ENCODE measurements at regions not wholly inside any gene's neighbourhood (a gene's known extent, or its start where the extent isn't known, plus 50 kb on each side); places are given as distances from the start of the nearest gene placed in this dataset.
"Not testable (repeated sequence)": the region's sequence is repeated elsewhere in the genome, so short reads cannot be mapped to it uniquely, and the experiment has no call there.

DNA sequence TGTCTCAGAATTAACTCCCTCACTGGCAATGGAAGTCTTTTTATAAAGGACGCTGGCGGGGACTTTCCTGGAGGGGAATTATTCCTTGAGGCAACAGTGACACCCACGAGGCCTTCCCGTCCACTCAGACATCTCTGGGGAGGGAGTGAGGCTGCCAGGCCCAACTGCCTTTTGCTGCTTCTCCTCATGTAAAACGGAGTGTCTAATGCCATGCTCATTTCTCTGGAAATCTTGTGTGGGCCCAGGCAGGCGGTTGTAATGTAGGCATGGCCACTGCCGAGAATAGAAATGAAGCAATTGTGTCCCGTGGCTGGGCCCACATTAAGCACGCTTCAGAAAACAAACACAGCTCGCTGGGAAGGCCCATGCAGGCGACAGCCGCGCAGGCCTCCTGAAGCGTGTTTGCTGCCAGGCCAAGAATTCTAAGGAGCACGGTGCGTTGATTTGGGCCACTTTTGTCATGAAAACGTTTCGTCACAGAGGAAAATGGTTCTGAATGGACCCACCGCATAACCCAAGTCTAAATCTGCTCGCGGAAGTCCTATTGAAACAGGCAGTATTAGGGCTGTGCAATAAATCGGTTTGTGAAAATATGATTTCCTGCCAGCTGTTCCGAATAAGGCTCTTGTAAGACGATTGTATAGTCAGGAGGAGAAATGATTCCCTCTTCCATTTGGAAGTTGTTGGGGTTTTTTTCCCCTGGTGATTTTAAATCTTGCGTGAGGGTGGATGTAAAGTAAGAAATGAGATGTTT lies 104.2 kb upstream of the CHST15 start:
- ATAC-seq (no peak), DNase-seq (ENCODE audit: low spot score) (peak; percentile 34)

DNA sequence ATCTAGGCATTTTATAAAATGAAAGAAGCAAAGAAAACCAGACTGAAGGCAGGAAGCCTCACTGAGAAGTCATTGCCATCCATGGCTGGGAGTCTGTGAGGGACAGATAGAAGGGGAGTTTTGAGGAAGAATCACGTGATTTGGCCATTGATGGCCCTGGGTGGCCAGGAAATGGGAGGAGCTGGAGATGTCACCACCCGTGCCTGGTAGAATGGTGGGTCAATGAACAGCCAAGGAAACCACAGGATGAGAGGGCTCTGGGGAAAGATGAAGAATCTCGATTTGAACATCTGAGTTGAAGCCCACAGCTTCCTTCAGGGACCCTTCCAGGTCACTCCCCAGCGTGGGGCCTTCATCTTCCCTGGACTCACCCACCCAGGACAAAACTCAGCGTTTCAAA lies 103.3 kb upstream of the CHST15 start:
- ATAC-seq: no peak
- DNase-seq (ENCODE audit: low spot score): peak; percentile 35

DNA sequence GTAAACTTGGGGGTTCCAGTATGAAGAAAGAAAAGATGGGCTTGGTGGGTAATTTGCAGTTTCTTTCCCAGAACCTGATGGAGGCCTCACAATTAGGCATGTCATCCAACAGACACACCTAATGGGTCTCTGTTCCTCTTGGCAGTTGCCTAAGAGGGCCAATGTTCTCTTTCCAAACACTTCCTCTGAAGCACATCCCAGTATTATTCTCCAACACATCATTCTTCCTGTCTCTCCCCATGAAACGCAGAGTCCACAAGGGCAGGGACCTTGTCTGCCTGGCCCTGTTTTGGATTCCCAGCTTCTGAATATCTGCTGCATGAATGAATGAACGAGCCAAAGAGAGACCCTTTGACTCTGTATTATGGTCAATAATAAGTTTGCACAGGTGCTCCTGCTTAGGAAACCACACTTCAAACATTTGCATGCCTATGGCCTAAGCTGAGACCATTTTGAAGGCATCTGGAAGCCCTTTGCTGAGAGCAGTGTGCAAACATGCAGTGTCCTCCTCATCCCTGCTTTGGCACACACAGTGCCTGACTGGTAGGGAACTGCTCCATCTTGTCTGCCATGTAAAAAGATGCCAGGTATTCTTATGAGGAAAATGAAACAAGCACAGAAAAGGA lies 100.9 kb upstream of the CHST15 start:
- ATAC-seq (no peak), DNase-seq (ENCODE audit: low spot score) (peak; percentile 19)

DNA sequence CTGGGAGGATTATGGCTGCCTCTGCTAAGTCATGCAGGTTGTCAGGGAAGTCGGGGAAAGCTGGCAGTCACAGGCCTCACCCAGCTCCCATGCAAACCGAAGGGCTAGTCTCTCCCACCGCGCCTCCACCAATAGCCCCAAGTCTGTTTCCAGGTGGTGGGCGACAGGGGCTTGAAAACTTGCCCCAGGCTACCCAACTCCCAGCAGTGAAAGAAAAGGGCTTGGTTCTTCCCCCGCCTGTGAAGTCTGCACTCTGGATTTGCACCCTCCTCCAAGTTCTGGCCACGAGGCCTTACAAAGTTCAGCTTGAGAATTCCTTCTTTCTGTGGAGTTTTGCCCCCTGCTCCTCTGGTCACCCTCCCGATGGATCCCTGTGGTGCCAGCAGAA lies 99.9 kb upstream of the CHST15 start:
- ATAC-seq (no peak), DNase-seq (ENCODE audit: low spot score) (peak; percentile 23)

DNA sequence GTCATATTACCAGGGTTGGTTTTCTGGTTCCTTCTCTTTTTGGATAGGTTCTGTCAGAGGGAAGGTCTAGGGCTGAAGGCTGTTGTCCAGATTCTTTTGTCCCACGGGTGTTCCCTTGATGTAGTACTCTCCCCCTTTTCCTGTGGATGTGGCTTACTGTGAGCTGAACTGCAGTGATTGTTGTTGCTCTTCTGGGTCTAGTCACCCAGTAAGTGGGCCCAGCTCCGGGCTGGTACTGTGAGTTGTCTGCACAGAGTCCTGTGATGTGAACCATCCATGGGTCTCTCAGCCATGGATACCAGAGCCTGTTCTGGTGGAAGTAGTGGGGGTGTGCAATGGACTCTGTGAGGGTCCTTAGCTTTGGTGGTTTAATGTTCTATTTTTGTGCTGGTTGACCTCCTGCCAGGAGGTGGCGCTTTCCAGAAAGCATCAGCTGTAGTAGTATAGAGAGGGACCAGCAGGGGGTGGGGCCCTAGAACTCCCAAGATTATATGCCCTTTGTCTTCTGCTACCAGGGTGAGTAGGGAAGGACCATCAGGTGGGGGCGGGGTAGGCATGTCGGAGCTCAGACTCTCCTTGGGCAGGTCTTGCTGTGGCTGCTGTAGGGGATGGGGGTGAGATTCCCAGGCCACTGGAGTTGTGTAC lies 99.4 kb upstream of the CHST15 start:
- peak; percentile 33 for DNase-seq (ENCODE audit: low spot score)
- ATAC-seq: not testable (repeated sequence)

DNA sequence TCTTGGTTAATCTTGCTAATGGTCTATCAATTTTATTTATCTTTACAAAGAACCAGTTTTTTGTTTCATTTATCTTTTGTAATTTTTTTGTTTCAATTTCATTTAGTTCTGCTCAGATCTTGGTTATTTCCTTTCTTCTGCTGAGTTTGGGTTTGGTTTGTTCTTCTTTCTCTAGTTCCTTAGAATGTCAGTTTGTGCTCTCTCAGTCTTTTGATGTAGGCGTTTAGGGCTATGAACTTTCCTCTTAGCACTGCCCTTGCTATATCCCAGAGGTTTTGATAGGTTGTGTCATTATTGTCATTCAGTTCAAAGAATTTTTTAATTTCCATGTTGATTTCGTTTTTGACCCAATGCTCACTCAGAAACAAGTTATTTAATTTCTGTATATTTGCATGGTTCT lies 97.1 kb upstream of the CHST15 start:
- not testable (repeated sequence) for DNase-seq (ENCODE audit: low spot score); ATAC-seq

DNA sequence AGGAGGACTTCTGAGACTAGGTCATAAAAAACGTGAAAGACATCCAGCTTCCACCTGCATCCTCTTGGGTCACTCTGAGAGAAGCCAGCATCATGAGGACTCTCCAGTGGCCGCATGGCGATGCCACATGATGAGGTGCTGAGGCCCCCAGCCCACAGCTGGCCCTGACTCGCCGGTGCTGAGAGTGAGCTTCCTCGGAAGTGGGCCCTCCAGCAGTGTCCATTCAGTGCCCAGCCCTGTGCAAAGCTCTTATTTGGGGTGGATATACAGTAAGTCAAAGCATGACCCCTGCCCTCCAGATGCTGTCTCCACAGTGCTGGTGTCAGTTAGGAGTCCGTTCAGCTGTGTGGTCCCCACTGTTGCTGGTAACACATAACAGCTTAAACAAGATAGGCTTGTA lies 93.6 kb upstream of the CHST15 start:
- peak; percentile 38 for DNase-seq (ENCODE audit: low spot score)
- ATAC-seq: no peak

DNA sequence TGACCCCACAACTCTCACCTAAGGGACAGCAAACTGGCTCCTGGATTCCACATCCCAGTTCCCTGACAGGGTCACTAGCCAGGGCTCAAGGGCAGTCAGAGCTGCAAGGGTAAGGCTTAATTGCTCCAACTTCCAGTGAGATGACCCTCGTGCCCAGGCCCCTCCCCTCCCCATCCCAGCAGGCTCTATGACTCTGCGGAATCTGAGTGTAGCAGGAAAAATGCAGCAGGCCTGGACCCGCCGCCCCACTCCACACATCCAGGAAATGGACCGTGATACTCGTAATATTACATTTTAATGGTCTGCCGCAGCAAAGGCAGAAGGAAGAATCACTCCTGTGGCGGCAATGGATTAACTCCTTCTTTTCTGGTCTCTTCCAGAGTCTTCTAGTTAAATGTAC lies 91.7 kb upstream of the CHST15 start:
- DNase-seq (ENCODE audit: low spot score) (peak; percentile 34), ATAC-seq (no peak)

DNA sequence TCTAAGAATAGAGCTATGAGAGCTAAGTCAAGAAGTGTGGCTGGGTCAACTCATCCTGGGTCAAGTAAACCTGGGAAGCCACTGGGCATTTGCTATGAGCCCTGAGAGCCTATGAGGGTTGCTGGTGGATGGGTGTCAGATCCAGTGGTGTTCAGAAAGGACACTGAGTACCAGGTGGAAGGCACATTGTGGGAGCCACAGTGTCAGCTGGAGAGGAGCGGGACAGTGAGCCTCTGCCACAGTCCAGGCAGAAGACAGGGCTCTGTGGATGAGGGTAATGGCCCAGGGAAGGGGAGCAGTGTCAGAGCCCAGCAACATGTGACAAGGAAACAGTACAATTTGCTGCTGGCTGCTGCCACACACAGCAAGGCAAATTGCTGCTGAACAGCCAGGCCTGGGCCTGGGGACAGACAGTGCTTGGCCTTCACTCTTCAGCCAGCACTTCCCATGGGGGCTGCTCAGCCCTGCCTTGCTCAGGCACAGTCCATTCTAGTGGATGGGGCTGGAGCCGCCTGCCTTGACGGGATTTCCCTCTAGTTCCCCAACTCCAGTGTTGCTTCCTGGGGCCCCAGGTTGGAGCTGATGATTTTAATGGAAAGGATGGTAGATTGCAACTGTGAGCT lies 90.9 kb upstream of the CHST15 start:
- DNase-seq (ENCODE audit: low spot score) (no peak), ATAC-seq (no peak)

DNA sequence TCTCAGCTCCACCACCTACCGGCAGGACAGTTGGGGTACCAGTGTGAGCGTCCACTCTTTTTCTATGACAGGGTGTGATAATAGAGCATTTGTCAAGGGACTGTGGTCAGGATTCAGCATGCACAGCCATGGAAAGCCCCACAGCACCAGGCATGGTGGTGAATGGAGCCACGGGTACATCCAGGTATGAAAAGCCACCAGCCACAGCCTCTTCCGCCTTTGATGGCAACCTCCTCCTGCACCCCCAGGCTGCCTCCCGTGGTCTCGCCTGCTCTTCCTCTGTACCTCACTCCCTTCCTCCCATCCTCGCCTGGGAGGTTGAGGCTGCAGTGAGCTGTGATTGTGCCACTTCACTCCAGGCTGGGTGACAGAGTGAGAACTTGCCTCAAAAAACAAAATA lies 90.2 kb upstream of the CHST15 start:
- ATAC-seq: no peak
- peak; percentile 32 for DNase-seq (ENCODE audit: low spot score)

DNA sequence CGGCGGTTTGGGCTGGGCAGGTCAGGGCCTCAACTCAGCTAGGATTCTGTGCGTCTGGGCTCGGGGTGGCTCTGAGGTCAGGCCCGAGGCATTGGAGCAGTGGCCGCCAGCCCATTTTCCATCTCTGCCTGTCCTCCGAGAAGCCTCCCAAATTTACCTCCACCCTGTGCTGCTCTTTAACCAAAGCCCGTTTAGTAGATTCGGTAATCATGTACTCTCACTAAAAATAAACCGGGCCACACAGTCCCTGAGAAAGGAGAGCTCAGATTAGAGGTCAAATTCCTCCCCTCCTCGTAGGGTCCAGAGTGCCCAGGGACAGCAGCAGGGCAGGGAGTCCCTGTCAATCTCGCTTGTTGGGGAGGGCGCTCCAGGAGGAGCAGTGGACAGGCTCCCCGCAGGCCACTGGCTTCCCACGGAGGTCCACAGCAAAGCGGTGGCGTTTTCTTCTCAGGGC lies 88.7 kb upstream of the CHST15 start:
- ATAC-seq (no peak), DNase-seq (ENCODE audit: low spot score) (no peak)

DNA sequence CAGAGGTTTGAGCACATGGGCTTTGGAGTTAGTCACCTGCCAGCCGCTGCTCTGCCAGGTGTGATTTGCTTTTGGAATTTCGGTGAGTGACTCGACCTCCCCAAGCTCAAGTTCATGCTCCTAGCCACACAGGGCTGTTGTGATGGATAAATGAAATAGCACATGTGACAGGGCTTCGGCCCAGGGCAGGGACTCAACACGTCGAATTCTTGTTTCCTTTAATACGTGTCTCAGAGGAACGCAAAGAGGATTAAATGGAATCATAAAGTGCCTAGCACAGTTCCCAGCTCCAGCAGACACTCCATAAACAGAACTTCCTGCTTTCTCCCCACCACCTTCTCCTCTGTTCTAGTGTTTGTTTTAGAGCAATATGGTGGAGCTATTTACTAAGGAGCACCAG lies 88.3 kb upstream of the CHST15 start:
- ATAC-seq (no peak), DNase-seq (ENCODE audit: low spot score) (no peak)

DNA sequence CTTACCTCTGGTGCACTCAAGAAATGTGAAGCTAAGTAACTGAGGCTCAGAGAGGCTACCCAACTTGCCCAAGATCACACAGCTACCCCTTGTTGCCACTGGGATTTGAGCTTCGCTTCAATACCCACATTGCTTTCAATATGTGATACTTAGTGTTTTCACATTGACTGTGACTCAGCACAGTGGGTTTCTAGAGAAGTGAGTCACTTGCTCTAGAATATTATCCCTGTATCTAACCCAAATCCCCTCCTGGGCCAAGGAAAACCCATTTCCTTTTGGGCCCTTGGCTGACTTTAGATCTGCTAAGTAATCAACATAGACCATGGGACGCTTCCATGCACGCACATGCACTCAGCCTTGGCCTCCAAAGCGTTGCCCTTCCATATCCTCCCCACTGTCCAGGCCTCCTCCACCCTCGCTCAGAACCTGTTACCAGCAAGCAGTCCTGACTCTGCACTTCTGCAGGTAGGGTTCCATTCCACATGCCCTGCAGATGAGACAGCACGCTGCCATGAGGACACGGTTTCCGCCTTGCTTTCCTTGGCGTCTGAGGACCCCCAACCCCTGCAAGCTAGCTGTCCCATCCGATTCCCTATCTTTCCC lies 87.7 kb upstream of the CHST15 start:
- ATAC-seq (no peak), DNase-seq (ENCODE audit: low spot score) (no peak)

DNA sequence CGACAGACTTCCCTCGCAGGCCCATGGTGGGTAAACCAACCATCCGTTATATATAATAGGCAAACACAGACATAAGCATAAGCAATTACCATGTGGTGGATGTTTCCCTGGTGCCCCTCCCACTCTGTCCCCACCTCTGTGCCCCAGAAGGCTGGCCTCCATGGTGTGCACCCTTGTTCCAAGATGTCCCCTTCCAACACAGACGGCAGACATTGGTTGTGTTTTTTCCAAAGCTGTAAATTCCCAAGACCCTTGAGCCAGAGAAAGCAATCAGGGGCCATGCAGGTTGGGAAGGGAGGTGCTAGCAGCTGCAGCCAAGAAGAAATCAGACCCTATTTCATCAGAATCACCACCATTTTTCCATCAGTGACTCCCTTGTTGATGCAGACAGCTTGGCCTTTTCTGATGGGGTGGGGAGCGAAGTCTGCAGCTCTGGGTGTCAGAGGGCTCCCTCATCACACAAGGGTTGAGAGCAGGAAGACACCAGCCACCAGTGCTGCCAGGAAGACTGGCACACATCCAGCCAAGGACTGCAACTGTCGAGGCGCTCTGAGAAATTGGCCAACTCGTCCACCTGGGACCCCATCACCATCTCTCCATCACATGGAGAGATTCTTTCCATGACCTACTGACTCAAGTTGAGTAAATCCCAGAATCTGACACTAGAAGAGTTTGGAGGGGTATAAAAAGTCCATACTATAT lies 86.8 kb upstream of the CHST15 start:
- ATAC-seq: no peak
- peak; percentile 11 for DNase-seq (ENCODE audit: low spot score)

DNA sequence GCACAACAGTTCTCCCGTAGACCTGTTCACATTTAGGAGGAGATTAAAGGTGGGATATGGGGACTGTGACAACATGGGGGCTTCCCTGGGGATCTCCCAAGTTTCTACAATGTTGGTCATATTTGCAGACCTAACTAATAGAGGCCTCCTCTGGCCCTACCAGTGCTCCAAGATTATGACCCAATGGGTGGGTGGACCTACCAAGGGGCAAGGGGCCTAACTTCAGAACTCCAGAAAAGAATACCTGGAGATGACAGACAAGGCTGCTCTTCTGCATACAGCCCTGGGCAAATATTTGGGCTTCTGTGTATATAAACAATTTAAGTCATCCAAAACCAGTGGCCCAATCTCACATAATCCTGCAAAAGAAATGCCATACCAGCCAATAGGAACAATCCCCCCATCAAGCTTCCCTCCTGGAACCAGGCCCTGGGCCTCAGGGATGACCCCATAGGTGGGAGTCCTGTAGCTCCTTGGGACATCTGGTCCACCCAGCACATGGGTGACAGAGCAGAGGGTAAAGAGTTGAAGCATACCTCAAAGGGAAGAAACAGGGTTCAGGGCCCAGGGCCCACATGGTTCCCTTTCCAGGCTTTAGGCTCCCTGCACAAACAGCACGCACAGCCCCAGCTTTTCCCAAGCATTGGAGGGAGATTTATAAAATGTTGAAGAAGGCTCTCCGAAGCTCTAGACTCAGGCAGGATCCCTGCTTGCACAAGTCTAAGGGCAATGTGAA lies 86.1 kb upstream of the CHST15 start:
- DNase-seq (ENCODE audit: low spot score): peak; percentile 23
- no peak for ATAC-seq

DNA sequence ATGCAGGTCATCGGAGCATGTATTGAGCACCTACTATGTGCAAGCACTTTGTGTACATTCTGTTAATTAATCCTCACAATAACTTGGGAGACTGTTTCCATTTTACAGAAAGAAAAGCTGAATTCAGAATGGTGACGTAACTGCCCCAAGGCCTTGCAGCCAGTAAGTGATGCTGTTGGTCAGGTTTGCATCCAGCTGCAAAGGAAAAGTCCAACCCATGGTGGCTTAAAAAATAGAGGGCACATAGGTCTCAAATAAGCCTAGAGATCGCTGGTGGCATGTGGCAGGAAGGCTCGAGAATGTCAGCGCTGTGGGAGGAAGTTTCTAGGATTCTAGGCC lies 83.8 kb upstream of the CHST15 start:
- ATAC-seq: no peak
- DNase-seq (ENCODE audit: low spot score): no peak

DNA sequence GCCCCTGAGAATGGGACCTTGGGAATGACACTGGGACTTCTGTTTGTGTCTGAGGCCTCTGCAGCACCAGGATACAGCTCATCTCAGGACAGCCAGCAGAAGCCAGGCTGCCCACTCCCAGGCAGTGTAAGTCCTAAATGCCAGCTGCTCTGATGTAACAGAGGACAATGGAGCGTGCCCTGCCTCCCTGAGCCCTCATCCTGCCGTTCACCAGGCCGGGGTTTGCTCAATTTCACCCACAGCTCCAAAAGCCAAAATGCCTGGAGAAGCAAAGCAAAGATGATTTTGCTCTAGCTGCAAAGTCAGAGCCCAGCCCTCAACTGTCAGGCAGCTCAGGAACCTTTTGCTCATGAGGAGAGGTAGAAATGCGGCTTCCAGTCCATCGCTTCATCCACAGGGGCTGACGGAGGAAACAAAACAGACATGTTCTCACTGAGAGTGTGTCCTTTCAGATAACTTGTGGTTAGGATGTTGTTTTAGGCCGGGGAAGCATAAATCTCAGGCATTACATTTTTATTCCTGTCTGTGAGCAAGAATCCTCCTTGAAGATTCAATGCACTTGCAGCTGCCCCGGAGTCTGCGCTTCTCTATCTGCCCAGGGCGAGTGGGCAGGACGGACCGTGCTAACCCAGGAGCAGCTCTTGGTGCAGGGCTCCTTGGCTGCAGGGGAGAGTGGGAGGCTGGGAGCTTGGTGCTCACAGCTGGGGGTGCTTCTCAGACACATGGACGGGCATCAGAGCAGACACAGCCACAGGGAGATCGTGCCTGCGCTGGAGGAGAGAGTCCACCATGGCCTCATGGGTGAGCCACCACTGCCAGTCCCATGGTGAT lies 83.2 kb upstream of the CHST15 start:
- no peak for ATAC-seq
- DNase-seq (ENCODE audit: low spot score): peak; percentile 34

DNA sequence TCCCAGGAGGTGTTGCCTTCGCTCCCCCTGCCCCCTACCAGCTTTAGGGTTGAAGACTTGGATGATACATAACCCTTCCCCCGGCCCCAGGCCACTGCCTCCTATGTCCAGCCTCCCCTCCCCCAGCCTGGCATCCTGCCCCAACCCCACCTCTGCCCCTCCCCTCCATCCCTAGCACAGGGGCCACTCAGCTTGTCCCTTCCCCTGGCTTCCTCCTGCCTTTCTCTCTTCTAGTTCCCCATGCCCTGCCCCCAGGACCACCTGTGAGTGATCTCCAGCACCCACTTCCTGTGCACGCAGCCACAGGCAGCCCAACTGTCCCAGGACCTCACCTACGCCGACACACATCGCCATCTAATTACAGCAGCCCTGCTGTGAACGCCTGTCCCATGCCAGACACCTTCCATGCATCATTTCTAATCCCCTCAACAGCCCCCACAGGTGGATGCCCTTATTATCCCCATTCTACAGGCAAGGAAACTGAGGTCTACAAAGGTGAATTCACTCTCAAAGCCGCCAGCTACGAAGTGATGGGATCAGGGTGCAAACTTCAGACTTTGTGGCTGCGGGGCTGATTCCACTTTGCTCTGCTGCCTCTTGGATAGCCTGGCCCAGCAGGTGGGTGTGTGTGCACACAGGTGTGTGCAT lies 82.4 kb upstream of the CHST15 start:
- DNase-seq (ENCODE audit: low spot score) (peak; percentile 27), ATAC-seq (no peak)

All from left lobe of liver (tissue), 2 donors.